Parathyroid adenoma (tissue), 2 donors: ENCODE measurements at regions not wholly inside any gene's neighbourhood (a gene's known extent, or its start where the extent isn't known, plus 50 kb on each side); places are given as distances from the start of the nearest gene placed in this dataset.

Experiments
- H2AFZ ChIP-seq: fragments of 300-600 bp; sonication (generic); one replicate; pipeline ENCODE4 v1.7.0; 2017; ENCODE audit warnings: antibody characterized with exemption, mild to moderate bottlenecking
- H3K27ac ChIP-seq: fragments of 300-600 bp; sonication (generic); one replicate; pipeline ENCODE4 v1.7.0; 2017
- H3K27me3 ChIP-seq: fragments of 300-600 bp; sonication (generic); one replicate; pipeline ENCODE4 v1.7.0; 2017; ENCODE audit warnings: low read length; ENCODE audit not compliant: control insufficient read depth, insufficient read depth
- H3K36me3 ChIP-seq: fragments of 300-600 bp; sonication (generic); one replicate; pipeline ENCODE4 v1.7.0; 2017; ENCODE audit warnings: low read length; ENCODE audit not compliant: control insufficient read depth, insufficient read depth
- H3K4me1 ChIP-seq: fragments of 300-600 bp; sonication (generic); one replicate; pipeline ENCODE4 v1.7.0; 2017; ENCODE audit warnings: control low read depth
- H3K4me2 ChIP-seq: fragments of 300-600 bp; sonication (generic); one replicate; pipeline ENCODE4 v1.7.0; 2017; ENCODE audit warnings: low read length
- H3K4me3 ChIP-seq: fragments of 300-600 bp; sonication (generic); one replicate; pipeline ENCODE4 v1.7.0; 2017; ENCODE audit warnings: low read depth, low read length
- H3K79me2 ChIP-seq: fragments of 300-600 bp; sonication (generic); one replicate; pipeline ENCODE4 v1.7.0; 2017; ENCODE audit warnings: control low read depth
- H3K9ac ChIP-seq: fragments of 300-600 bp; sonication (generic); one replicate; pipeline ENCODE4 v1.7.0; 2017; ENCODE audit warnings: mild to moderate bottlenecking
- H3K9me3 ChIP-seq: fragments of 300-600 bp; sonication (generic); one replicate; pipeline ENCODE4 v1.7.0; 2017; ENCODE audit warnings: low read length; ENCODE audit not compliant: control insufficient read depth
- CTCF ChIP-seq: fragments of 300-600 bp; sonication (generic); IDR thresholded peaks from one replicate; pipeline ENCODE4 v1.7.0; 2017; ENCODE audit warnings: antibody characterized with exemption, mild to moderate bottlenecking
- donor health status: primary hyperparathyroidism.

GRCh38 chr17:56026915-56027314 is 126.4 kb upstream of the ANKFN1 start:
- H3K9me3 ChIP-seq: no peaks in the 10 kb centered on the region
- no peak for TF ChIP-seq CTCF
- H3K4me1 ChIP-seq: no peaks in the 10 kb centered on the region
- H3K36me3 ChIP-seq: no peaks in the 10 kb centered on the region
- H3K4me2 ChIP-seq: no peak overlapping the region
- H3K9ac ChIP-seq: no peak overlapping the region
- H3K27me3 ChIP-seq: no peaks in the 10 kb centered on the region
- no peak overlapping the region for H3K4me3 ChIP-seq
- no peak overlapping the region for H3K27ac ChIP-seq
- H2AFZ ChIP-seq: no peak overlapping the region
- no peaks in the 10 kb centered on the region for H3K79me2 ChIP-seq

GRCh38 chr17:56028837-56029236 is 124.4 kb upstream of the ANKFN1 start:
- Histone ChIP-seq H3K4me2 (no peak overlapping the region), H3K4me1 (no peaks in the 10 kb centered on the region), H3K27me3 (no peaks in the 10 kb centered on the region), H3K9me3 (no peaks in the 10 kb centered on the region), H2AFZ (no peak overlapping the region), H3K27ac (no peak overlapping the region), H3K4me3 (no peak overlapping the region), H3K36me3 (no peaks in the 10 kb centered on the region), H3K79me2 (no peaks in the 10 kb centered on the region), H3K9ac (no peak overlapping the region)
- TF ChIP-seq CTCF: no peak

GRCh38 chr17:56030009-56030624 is 123.2 kb upstream of the ANKFN1 start:
- no peak overlapping the region for H3K4me3 ChIP-seq
- no peak overlapping the region for H3K9ac ChIP-seq
- H3K27me3 ChIP-seq: no peaks in the 10 kb centered on the region
- H3K27ac ChIP-seq: no peak overlapping the region
- H3K4me2 ChIP-seq: no peak overlapping the region
- no peak overlapping the region for H2AFZ ChIP-seq
- H3K9me3 ChIP-seq: no peaks in the 10 kb centered on the region
- H3K4me1 ChIP-seq: no peaks in the 10 kb centered on the region
- H3K79me2 ChIP-seq: no peaks in the 10 kb centered on the region
- no peaks in the 10 kb centered on the region for H3K36me3 ChIP-seq
- TF ChIP-seq CTCF: no peak

GRCh38 chr17:56031636-56032035 is 121.6 kb upstream of the ANKFN1 start:
- no peaks in the 10 kb centered on the region for H3K27me3 ChIP-seq
- no peak overlapping the region for H3K4me3 ChIP-seq
- no peak overlapping the region for H3K4me2 ChIP-seq
- no peak overlapping the region for H3K27ac ChIP-seq
- no peaks in the 10 kb centered on the region for H3K36me3 ChIP-seq
- no peaks in the 10 kb centered on the region for H3K4me1 ChIP-seq
- H3K9ac ChIP-seq: no peak overlapping the region
- no peak for TF ChIP-seq CTCF
- no peak overlapping the region for H2AFZ ChIP-seq
- H3K79me2 ChIP-seq: no peaks in the 10 kb centered on the region
- no peaks in the 10 kb centered on the region for H3K9me3 ChIP-seq

- Histone ChIP-seq H3K79me2 (no peaks in the 10 kb centered on the region), H3K36me3 (no peaks in the 10 kb centered on the region), H3K9me3 (no peaks in the 10 kb centered on the region), H3K9ac (no peak overlapping the region), H3K4me3 (no peak overlapping the region), H3K27ac (no peak overlapping the region), H3K4me2 (no peak overlapping the region), H3K4me1 (no peaks in the 10 kb centered on the region), H3K27me3 (no peaks in the 10 kb centered on the region), H2AFZ (no peak overlapping the region)
- TF ChIP-seq CTCF: no peak
Observed at GRCh38 chr17:56034197-56034635, 119.1 kb upstream of the ANKFN1 start.
